ENCODE measurements at regions not wholly inside any gene's neighbourhood (a gene's known extent, or its start where the extent isn't known, plus 50 kb on each side); places are given as distances from the start of the nearest gene placed in this dataset.
A peak's percentile ranks its signal among the peaks of the same experiment; 100 is the strongest.

DNA sequence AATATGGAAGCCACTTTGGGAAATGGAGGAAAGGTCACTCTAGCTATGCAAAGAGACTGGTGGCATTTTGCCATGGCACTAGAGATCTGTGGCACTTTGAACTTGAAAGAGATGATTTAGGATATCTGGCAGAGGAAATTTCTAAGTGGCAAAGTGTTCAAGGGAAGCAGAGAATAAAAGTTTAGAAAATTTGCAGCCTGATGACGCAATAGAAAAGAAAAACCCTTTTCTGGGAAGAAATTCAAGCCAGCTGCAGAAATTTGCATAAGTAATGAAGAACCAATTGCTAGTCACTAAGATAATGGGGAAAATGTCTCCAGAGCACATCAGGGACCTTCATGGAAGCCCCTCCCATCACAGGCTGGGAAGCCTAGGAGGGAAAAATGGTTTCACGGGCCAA, 191.1 kb upstream of the B3GALT2 start:
- no peaks in the 10 kb centered on the region for H3K9me3 ChIP-seq (ENCODE audit: insufficient read depth, low read depth, low read length)
- no peaks in the 10 kb centered on the region for H3K79me2 ChIP-seq (ENCODE audit: insufficient read depth, low read length)
- no peak for TF ChIP-seq CTCF (conservative IDR thresholded peaks at IDR 0.05; ENCODE audit: low read length)
- no peaks in the 10 kb centered on the region for H3K4me1 ChIP-seq (ENCODE audit: insufficient read depth, low read length, poor library complexity, severe bottlenecking)
- H3K9me2 ChIP-seq (replicated peaks; ENCODE audit: low read depth, low read length) = no peaks in the 10 kb centered on the region
- H3K4me3 ChIP-seq (ENCODE audit: low read length, poor library complexity, severe bottlenecking) = no peak overlapping the region
- H3F3A ChIP-seq (ENCODE audit: low read depth) = no peaks in the 10 kb centered on the region
- no peak overlapping the region for H3K4me2 ChIP-seq (ENCODE audit: low read depth, low read length, poor library complexity, severe bottlenecking)
- H4K20me1 ChIP-seq (ENCODE audit: insufficient read depth, low read length, poor library complexity, severe bottlenecking) = no peaks in the 10 kb centered on the region
- H3K9ac ChIP-seq (ENCODE audit: low read depth, low read length, poor library complexity, severe bottlenecking) = no peak overlapping the region
- H3K27me3 ChIP-seq (ENCODE audit: insufficient read depth, low read length, poor library complexity, severe bottlenecking) = no peaks in the 10 kb centered on the region
- no peak overlapping the region for H2AFZ ChIP-seq (ENCODE audit: low read length)
- H3K36me3 ChIP-seq (ENCODE audit: insufficient read depth, low read length) = no peaks in the 10 kb centered on the region

DNA sequence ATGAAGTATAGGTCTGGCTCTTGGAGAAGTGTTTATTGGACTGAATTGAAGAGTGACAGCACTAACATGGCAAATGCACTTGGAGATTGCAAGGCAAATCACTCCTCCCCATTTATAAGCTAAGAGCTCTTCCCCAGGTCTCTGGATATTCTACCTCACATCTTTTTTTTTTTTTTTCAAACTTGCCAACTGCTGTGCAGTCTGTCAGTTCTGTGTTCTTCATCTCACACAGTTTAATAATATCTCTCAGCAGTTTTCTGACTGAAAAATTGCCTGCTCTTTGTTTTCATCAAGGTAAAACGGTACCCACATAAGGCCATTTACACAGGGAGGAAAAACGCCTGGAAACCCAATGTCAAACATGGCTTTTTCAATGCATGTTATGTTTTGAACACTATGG, 186.1 kb upstream of the B3GALT2 start:
- Histone ChIP-seq H3K9me2 (replicated peaks; ENCODE audit: low read depth, low read length) (no peaks in the 10 kb centered on the region), H3K36me3 (ENCODE audit: insufficient read depth, low read length) (no peaks in the 10 kb centered on the region), H4K20me1 (ENCODE audit: insufficient read depth, low read length, poor library complexity, severe bottlenecking) (no peaks in the 10 kb centered on the region), H3K79me2 (ENCODE audit: insufficient read depth, low read length) (no peaks in the 10 kb centered on the region), H3K9ac (ENCODE audit: low read depth, low read length, poor library complexity, severe bottlenecking) (no peak overlapping the region), H3K4me2 (ENCODE audit: low read depth, low read length, poor library complexity, severe bottlenecking) (no peak overlapping the region), H3F3A (ENCODE audit: low read depth) (no peaks in the 10 kb centered on the region), H2AFZ (ENCODE audit: low read length) (no peak overlapping the region), H3K9me3 (ENCODE audit: insufficient read depth, low read depth, low read length) (no peaks in the 10 kb centered on the region), H3K4me1 (ENCODE audit: insufficient read depth, low read length, poor library complexity, severe bottlenecking) (no peaks in the 10 kb centered on the region), H3K4me3 (ENCODE audit: low read length, poor library complexity, severe bottlenecking) (no peak overlapping the region), H3K27me3 (ENCODE audit: insufficient read depth, low read length, poor library complexity, severe bottlenecking) (no peaks in the 10 kb centered on the region)
- no peak for TF ChIP-seq EZH2phosphoT487 (IDR thresholded peaks at IDR 0.05; ENCODE audit: borderline replicate concordance)
- TF ChIP-seq CTCF (conservative IDR thresholded peaks at IDR 0.05; ENCODE audit: low read length) = no peak

DNA sequence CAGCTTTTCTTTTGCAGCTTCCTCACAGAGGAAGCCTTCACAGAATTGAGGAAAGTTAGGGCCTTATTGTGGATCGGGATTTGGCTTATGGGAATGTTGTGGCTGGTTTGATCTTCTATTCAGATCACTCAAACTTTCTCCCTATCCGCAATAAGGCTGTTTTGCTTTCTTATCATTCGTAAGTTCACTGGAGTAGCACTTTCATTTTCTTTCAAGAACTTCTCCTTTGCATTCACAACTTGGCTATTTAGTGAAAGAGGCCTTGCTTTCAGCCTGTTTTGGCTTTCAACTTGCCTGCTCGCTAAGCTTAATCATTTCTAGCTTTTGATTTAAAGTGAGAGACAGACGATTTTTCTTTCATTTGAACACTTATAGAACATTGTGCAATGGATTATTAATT, 181.9 kb upstream of the B3GALT2 start:
- H3K9ac ChIP-seq (ENCODE audit: low read depth, low read length, poor library complexity, severe bottlenecking) = no peak overlapping the region
- H3K79me2 ChIP-seq (ENCODE audit: insufficient read depth, low read length) = no peaks in the 10 kb centered on the region
- H3K4me2 ChIP-seq (ENCODE audit: low read depth, low read length, poor library complexity, severe bottlenecking) = peak overlapping the region; percentile 1
- H3K27me3 ChIP-seq (ENCODE audit: insufficient read depth, low read length, poor library complexity, severe bottlenecking) = no peaks in the 10 kb centered on the region
- 0 out of 2 replicates have a peak overlapping the region, but pooled peaks have one; percentile 12 for H2AFZ ChIP-seq (ENCODE audit: low read length)
- no peaks in the 10 kb centered on the region for H4K20me1 ChIP-seq (ENCODE audit: insufficient read depth, low read length, poor library complexity, severe bottlenecking)
- no peaks in the 10 kb centered on the region for H3K4me1 ChIP-seq (ENCODE audit: insufficient read depth, low read length, poor library complexity, severe bottlenecking)
- no peaks in the 10 kb centered on the region for H3K36me3 ChIP-seq (ENCODE audit: insufficient read depth, low read length)
- TF ChIP-seq EZH2phosphoT487 (IDR thresholded peaks at IDR 0.05; ENCODE audit: borderline replicate concordance) (no peak), CTCF (conservative IDR thresholded peaks at IDR 0.05; ENCODE audit: low read length) (no peak)
- H3K9me3 ChIP-seq (ENCODE audit: insufficient read depth, low read depth, low read length) = no peaks in the 10 kb centered on the region
- H3F3A ChIP-seq (ENCODE audit: low read depth) = no peaks in the 10 kb centered on the region
- H3K9me2 ChIP-seq (replicated peaks; ENCODE audit: low read depth, low read length) = no peaks in the 10 kb centered on the region
- H3K4me3 ChIP-seq (ENCODE audit: low read length, poor library complexity, severe bottlenecking) = no peak overlapping the region

Data from Loucy (cell line).